ENCODE measurements at regions not wholly inside any gene's neighbourhood (a gene's known extent, or its start where the extent isn't known, plus 50 kb on each side); places are given as distances from the start of the nearest gene placed in this dataset.
"Not testable (repeated sequence)": the region's sequence is repeated elsewhere in the genome, so short reads cannot be mapped to it uniquely, and the experiment has no call there.

- DNase-seq: no peak
- no peak for TF ChIP-seq GATA1 (IDR thresholded peaks at IDR 0.05; ENCODE audit: low read depth, low read length)
- TF ChIP-seq POLR2A (IDR thresholded peaks at IDR 0.05; ENCODE audit: low read length): no peak
Measured at GRCh38 chrX:23505531-23506303, 161.6 kb upstream of the PRDX4 start.

- TF ChIP-seq GATA1 (IDR thresholded peaks at IDR 0.05; ENCODE audit: low read depth, low read length) (no peak), POLR2A (IDR thresholded peaks at IDR 0.05; ENCODE audit: low read length) (no peak)
- no peak for DNase-seq
Measured at GRCh38 chrX:23509256-23509655, 158.0 kb upstream of the PRDX4 start.

DNA sequence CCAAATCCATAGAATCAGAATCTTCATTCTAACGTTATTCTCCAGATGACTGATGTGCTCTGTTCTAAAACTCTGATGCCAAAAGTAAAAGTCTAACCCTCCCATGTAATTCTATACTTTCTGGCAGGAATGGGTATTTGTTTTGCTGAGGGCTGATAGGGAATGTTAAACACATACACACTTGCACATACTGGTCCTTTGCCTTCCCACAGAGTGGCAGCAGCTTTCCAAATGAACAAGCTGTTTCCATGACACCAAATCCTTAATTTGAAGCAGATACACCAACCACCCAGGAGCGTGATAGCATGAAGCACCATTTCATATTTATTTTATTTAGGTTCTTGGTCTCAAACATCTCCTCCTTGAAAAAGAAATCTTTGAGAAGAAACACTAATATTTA lies 155.5 kb upstream of the PRDX4 start:
- DNase-seq: no peak
- no peak for TF ChIP-seq GATA1 (IDR thresholded peaks at IDR 0.05; ENCODE audit: low read depth, low read length)
- no peak for TF ChIP-seq POLR2A (IDR thresholded peaks at IDR 0.05; ENCODE audit: low read length)

DNA sequence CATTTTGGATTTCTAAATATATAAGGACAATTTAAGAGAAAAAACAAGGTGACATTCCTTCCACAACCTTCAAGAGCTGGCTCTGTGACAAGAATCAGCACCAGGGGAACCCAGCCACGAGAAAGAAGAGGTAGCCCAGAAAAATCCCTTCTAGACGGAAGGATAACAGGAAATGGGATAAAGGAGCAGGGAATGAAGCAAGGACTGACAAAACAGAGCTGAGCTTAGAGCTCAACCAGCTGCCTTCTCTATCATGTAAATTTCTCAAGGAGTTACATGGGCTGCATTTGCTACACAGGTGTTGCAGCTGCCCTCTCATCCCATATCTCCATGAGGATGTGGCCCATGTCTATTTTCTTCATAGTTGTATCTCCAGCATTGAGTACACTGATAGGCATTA lies 154.2 kb upstream of the PRDX4 start:
- no peak for DNase-seq
- TF ChIP-seq POLR2A (IDR thresholded peaks at IDR 0.05; ENCODE audit: low read length) (no peak), GATA1 (IDR thresholded peaks at IDR 0.05; ENCODE audit: low read depth, low read length) (no peak)

DNA sequence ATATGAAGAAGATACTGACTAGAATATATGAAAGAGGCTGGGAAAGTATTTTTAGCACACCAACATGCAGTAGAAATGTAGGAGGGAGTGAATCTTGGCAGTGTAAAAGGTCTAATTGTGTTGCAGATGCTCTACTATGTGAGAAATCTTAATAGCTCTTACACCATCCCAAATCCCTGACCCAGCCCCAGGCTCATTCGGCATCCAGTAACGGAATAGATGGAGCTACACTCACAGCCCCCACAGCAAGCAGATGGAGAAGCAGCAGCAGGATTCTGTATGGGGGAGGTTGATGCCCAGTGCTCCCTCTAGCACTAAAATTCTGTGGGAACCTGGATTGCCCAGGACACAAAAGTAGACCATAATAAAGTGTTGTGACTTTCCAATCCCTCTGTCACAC lies 153.2 kb upstream of the PRDX4 start:
- DNase-seq: no peak
- no peak for TF ChIP-seq GATA1 (IDR thresholded peaks at IDR 0.05; ENCODE audit: low read depth, low read length)
- no peak for TF ChIP-seq POLR2A (IDR thresholded peaks at IDR 0.05; ENCODE audit: low read length)

GRCh38 chrX:23515028-23515427 lies 152.3 kb upstream of the PRDX4 start:
- TF ChIP-seq POLR2A (IDR thresholded peaks at IDR 0.05; ENCODE audit: low read length): no peak
- no peak for DNase-seq

DNA sequence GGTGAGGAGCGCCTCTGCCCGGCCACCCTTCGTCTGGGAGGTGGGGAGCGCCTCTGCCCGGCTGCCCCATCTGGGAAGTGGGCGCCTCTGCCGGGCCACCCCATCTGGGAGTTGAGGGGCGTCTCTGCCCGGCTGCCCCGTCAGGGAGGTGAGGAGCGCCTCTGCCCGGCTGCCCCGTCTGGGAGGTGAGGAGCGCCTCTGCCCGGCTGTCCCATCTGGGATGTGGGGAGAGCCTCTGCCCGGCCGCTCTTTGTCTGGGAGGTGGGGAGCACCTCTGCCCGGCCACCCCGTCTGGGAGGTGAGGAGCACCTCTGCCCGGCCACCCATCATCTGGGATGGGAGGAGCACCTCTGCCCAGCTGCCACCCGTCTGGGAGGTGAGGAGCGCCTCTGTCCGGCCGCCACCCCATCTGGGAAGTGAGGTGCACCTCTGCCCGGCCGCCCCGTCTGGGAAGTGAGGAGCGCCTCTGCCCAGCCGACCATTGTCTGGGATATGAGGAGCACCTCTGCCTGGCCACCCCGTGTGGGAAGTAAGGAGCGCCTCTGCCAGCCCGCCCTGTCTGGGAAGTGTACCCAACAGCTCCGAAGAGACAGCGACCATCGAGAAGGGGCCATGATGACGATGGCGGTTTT lies 144.2 kb upstream of the PRDX4 start:
- DNase-seq: not testable (repeated sequence)

DNA sequence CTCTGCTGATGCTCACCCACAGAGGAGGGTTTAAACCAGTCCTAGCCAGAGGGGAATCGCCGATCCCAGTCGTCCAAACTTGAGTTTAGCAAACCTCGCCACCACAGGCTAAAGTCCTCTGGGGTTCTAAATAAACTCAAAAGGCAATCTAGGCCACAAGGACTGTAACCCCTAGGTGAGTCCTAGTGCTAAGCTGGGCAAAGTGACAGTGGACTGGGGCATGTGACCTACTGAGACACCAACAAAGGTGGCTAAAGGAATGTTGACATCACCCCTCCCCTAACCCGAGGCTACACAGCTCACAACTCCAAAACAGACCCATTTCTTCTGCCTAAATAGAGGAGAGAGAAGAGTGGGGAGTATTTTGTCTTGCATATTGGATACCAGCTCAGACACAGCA lies 142.8 kb upstream of the PRDX4 start:
- no peak for DNase-seq
- TF ChIP-seq GATA1 (IDR thresholded peaks at IDR 0.05; ENCODE audit: low read depth, low read length) (no peak), POLR2A (IDR thresholded peaks at IDR 0.05; ENCODE audit: low read length) (no peak)

DNA sequence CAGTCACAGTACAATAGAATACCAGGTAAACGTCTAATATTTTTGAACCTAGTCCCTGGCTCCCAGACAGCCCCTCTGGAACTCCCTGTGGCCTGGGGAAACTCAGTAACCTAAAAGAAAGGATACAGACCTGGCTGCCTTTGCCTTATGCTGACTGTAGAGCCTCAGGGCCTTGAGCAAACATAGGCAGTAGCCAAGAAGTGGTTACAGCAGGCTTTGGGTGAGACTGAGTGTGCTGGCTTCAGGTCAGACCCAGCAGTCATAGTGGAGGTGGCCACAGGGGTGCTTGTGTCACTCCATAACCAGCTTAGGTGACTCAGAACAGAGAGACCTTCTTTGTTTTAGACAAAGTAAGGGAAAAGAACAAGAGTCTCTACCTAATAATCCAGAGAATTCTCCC lies 141.8 kb upstream of the PRDX4 start:
- DNase-seq: no peak
- TF ChIP-seq POLR2A (IDR thresholded peaks at IDR 0.05; ENCODE audit: low read length): no peak
- TF ChIP-seq GATA1 (IDR thresholded peaks at IDR 0.05; ENCODE audit: low read depth, low read length): no peak

GRCh38 chrX:23540532-23540931 lies 126.8 kb upstream of the PRDX4 start:
- DNase-seq: no peak
- TF ChIP-seq GATA1 (IDR thresholded peaks at IDR 0.05; ENCODE audit: low read depth, low read length): no peak
- TF ChIP-seq POLR2A (IDR thresholded peaks at IDR 0.05; ENCODE audit: low read length): no peak

DNA sequence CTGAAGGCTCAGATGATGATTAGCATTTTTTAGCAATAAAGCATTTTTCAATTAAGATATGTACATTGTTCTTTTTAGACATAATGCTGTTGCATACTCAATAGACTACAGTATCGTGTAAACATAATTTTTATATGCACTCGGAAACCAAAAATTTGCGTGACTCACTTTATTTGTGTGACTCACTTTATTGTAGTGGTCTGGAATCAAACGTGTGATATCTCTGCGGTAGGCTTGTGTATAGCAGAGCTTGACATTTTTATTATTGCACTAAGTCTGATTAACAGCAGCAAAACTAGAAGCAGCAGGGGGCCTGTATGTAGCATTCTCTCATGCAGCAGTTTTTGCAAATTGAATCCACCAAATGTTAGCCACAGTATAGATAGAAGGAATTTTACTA lies 119.1 kb upstream of the PRDX4 start:
- TF ChIP-seq POLR2A (IDR thresholded peaks at IDR 0.05; ENCODE audit: low read length): no peak
- TF ChIP-seq GATA1 (IDR thresholded peaks at IDR 0.05; ENCODE audit: low read depth, low read length): no peak
- no peak for DNase-seq

- no peak for DNase-seq
- TF ChIP-seq GATA1 (IDR thresholded peaks at IDR 0.05; ENCODE audit: low read depth, low read length): no peak
- no peak for TF ChIP-seq POLR2A (IDR thresholded peaks at IDR 0.05; ENCODE audit: low read length)
Measured at GRCh38 chrX:23552303-23552702, 115.0 kb upstream of the PRDX4 start.

- TF ChIP-seq POLR2A (IDR thresholded peaks at IDR 0.05; ENCODE audit: low read length) (no peak), GATA1 (IDR thresholded peaks at IDR 0.05; ENCODE audit: low read depth, low read length) (no peak)
- peak; percentile 5 to 34 for DNase-seq
Measured at GRCh38 chrX:23554304-23554703, 113.0 kb upstream of the PRDX4 start.

- no peak for DNase-seq
- TF ChIP-seq POLR2A (IDR thresholded peaks at IDR 0.05; ENCODE audit: low read length) (no peak), GATA1 (IDR thresholded peaks at IDR 0.05; ENCODE audit: low read depth, low read length) (no peak)
Measured at GRCh38 chrX:23557070-23557469, 110.2 kb upstream of the PRDX4 start.

DNA sequence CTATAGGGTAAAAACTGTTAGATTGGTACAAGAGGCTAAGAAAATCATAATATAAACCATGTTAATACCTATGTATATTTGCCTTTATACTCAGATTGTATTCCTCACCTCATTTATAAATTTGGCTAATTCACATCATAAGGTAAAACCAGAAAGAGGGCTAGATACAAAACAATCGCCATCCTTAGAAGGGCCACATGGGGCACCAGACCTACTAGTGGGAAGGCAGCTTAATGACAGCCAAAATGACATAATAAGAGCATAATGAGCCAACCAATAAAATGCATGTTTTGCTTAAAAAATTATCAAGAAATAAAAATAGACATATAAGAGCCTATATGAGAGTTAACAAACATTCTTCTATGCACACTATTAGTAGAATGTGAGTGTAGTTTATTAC lies 107.3 kb upstream of the PRDX4 start:
- DNase-seq: no peak
- no peak for TF ChIP-seq GATA1 (IDR thresholded peaks at IDR 0.05; ENCODE audit: low read depth, low read length)
- TF ChIP-seq POLR2A (IDR thresholded peaks at IDR 0.05; ENCODE audit: low read length): no peak
